Activated CD8-positive, alpha-beta memory T cell treated with anti-CD3 and anti-CD28 coated beads for 24 hours (primary cell): ENCODE measurements at regions not wholly inside any gene's neighbourhood (a gene's known extent, or its start where the extent isn't known, plus 50 kb on each side); places are given as distances from the start of the nearest gene placed in this dataset.
"Not testable (repeated sequence)": the region's sequence is repeated elsewhere in the genome, so short reads cannot be mapped to it uniquely, and the experiment has no call there.

ENCODE experiments used
- DNase-seq: peaks from one replicate; pipeline ENCODE4 v3.0.0-alpha.2; 2020

DNA sequence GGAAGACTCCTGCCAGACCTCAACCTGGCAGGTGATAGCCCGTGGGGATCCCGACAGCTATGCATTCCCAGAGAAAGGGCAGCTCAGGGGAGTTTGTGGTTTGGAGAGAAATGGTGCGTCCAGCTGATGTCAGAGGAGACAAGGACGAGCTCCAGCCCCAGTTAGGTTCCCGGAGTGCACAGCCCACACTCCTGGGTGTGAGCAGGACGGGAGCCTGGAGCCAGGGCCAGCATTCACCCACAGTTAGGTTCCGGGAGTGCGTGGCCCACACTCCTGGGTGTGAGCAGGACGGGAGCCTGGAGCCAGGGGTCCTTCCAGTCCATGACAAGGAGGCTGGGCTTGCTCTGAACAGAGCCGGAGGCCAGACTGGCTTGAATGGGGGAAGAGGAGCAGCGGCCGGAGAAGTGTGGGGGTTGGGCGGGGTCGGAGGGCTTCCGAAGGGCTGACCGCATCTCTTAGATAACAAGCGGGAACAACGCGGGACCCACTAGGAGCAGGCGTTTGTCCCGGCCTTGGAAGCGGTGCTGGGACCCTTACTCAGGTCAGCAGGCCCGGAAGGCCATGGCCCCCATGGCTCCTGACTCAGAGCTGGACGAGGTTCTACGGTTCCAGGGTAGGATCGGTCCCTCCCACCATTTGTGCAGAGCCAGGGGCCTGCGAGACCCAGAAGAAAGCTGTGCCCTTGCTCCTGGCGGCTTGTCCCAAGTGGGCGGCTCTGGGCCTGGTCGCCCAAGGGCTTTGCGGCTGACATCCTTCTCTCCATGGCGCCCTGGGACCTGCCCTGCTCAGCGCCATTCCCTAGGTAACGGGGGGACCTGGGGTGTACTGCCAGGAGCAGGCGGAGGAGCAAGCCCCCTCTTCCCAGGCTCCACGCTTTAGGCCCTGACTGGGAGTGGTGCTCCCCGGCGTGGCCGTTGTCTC, 185.6 kb downstream of the RTP5 start:
- peak; percentile 43 for DNase-seq

DNA sequence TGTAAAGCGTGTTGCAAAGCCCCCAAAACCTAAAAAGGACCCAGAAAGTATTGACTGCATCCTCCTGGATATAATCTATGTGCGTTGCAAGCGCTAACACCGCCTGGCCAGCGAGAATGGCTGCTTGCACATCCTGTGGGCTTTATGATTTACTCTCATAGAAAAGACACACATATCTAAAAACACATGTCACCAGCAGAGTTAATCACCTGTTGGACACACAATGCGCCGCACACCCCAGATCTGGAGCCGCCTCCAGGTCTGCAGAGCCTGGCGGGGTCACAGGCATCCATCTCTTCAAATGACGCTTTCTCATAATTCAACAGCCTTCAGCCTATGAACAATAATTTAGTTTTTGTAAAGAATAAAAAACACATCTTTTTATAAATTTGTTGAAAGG, 186.5 kb downstream of the RTP5 start:
- no peak for DNase-seq

- peak; percentile 37 for DNase-seq
These were observed 187.3 kb downstream of the RTP5 start for GRCh38 chr2:242056785-242057184.

DNA sequence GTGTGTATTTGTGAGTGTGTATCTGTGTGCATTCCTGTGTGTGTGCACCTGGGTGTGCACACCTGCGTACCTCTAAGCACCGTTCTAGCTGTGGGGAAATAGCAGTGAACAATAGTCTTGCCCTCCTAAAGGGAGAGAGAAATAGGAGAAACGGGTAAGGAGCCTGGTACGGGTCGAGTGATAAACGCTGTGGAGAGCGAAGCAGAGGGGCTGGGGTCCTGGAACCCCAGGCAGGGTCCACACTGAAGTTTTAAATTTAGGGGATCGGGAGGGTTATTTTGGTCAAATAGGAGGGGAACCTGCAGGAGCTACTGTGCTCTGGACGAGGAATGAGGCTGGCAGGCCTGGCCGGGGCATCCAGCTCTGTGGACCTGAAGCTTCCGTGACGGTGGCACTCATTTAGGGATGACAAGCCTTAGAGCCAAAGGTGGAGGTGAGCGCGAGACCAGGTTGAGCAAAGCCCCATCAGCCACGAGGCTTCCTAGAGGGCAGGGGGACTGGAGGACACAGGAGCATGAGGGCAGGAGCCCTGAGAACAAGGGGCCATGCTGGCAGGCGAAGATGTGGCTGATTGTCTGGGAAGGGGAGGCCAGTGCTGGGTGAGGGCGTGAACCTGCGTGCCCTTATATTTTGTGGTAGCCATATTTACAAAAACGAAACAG, 188.0 kb downstream of the RTP5 start:
- DNase-seq, result peak; percentile 41

DNA sequence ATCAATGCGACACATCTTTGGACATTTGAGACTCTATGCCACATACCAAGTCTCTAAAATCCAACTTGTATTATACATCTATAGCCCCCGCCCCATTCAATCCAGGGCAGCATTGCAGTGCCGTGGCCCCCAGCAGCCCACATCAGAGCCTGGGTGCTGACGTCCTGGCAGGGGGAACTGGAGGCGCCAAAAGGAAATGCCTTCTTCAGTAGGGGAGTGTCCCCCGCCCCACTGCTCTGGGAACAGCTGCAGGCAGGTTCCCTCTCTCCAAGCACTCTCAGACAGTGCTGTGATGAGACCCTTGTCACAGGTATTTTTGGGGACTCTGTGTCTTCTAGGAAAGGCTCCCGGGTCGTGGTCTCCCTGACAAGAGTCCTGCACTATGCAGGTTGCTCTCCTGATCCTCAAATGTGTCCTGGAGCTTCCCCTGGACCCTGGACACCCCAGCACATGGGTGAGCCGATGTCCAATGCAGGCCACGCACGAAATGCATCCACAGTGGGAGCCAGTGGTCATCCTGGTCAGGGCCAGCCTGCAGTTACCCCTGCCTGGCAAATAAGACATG, 188.7 kb downstream of the RTP5 start:
- DNase-seq, result peak; percentile 46

DNA sequence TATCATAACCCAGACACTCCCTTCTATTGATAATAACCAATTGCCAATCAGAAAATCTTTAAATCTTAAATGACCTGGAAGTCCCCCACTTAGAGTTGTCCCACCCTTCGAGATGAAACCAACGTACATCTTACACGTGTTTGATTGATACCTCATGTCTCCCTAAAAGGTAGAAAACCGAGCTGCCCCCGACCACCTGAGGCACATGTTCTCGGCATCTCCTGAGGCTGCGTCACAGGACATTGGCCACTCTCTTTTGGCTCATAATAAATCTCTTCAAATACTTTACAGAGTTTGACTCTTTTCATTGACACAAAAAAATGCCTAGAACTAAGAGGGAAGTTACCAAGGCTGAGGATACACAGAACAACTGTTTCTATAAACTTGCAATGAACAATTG, 190.0 kb downstream of the RTP5 start:
- DNase-seq, result no peak

DNA sequence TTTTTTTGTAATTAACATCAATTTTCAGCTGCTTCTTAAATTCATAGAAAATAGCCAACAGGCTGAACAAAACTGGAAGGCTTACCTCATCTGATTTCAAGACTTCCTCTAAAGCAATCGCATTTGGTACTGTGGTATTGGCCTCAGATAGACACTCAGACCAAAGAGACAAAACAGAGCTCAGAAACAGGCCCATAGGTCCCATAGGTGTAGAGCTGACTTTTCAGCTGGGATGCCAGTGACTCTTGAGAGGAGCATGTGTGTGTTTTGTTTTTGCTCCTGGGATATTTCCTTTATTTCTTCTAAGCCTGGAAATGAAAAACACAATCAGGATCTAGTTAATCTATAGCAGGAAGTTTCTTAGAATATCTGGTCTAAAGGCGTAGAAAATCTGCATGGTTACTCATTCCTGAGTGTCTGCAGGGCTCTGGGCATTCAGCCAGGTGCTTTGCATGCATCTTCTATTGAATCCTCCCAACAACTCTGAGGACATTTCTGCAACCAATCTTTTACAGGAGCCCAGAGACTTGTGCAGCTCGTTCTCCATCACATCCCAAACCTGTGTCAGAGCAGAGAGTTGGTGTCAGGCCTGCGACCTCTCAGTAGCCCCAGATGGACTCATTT, 190.8 kb downstream of the RTP5 start:
- DNase-seq, result no peak

- peak; percentile 33 for DNase-seq
These were observed 192.4 kb downstream of the RTP5 start for GRCh38 chr2:242061930-242062329.

- no peak for DNase-seq
These were observed 193.9 kb downstream of the RTP5 start for GRCh38 chr2:242063436-242063835.

GRCh38 chr2:242063850-242064249, 194.3 kb downstream of the RTP5 start:
- DNase-seq, result no peak

DNA sequence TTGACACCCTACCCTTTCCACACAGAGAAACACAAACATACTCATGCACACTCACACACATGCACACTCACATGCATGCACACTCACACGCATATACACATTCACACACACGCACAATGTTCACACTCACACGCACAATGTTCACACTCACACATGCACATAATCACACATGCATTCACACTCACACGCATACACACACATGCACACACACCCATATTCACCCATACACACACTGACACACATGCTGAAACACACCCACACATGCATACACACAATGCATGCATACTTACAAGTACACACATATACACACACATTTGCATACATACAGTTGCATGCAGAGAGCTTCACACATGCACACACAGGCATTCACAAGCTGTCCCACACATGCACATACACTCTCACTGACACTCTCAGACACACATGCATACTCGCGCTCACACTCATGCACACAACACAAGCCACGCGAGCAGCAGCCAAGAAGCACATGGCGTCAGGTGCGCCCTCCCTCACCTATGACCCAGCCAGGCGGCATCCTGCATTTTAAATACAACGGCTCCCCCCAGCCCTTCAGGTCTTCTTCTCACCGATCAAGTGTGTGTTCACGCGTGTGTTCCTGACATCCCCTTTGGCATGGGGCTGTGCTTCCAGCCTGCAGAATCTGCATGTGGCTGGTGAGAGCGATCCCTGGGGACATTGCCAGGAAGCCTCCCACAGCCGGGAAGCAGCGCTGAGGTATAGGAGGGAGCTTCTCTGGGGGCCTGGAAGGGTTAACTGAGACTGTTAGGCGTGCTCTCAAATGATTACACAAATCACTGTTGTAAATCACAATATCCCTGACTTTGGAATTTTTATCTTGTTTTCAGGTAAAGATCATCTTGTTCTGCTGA, 195.1 kb downstream of the RTP5 start:
- no peak for DNase-seq

GRCh38 chr2:242065426-242065825, 195.9 kb downstream of the RTP5 start:
- DNase-seq, result no peak

GRCh38 chr2:242069018-242069417, 199.5 kb downstream of the RTP5 start:
- DNase-seq, result peak; percentile 43

DNA sequence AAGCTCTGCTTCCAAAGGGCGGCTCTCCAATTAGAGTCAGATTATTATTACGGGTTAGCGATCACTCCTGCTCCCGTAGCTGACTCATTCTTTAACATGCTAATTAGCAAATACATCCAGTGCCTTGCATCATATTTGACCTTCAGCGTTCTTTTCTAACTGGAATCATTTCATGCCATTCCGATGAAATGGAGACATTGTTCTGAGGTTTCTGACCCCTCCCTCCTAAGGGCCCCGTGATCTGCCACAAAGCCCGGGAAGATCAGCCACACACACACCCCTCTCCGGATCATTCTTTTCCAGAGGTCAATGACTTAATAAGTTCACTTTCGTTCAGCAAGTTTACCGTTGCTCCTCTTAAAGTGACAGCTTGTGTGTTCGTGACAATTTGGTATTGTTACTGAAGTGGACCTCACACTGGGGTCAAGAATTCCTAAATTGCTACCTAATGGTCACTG, 200.4 kb downstream of the RTP5 start:
- not testable (repeated sequence) for DNase-seq

DNA sequence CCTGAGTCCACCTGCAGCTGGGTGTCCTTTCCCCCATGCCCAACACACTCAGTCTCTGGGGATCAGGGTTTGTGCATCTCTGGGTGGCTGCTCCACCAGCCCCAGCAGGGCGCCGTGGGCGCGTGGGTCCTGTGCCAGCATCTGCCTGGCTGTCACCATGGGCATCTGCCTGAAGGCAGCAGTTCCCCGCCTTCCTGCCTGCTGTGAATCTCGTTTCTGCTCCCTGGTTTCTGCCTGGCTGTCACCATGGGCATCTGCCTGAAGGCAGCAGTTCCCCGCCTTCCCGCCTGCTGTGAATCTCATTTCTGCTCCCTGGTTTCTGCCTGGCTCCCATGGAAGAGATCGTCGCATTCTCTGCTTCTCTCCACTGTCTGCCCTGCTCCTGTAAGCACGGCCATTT, 201.2 kb downstream of the RTP5 start:
- DNase-seq, result not testable (repeated sequence)

- DNase-seq, result not testable (repeated sequence)
These were observed 201.8 kb downstream of the RTP5 start for GRCh38 chr2:242071377-242071776.

DNA sequence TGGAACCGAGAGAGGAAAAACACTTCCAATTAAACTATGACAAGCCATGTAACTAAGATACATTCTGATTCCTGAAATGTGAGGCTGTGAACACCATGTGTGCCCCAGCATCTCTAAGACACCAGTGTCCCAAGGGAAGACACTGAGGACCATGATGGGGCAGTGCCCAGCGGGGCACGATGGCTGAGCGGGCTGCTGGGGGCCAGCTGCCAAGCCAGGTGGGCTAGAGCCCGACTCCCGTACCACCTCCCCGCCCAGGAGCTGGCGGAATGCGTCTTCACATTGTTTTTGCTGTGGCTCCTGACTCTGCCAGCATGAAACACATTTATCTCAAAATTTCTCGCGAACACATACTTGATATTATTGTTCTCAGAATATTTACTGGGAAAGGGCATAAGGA, 202.4 kb downstream of the RTP5 start:
- DNase-seq, result not testable (repeated sequence)

GRCh38 chr2:242075168-242075567, 205.6 kb downstream of the RTP5 start:
- DNase-seq, result no peak

GRCh38 chr2:242075696-242076095, 206.2 kb downstream of the RTP5 start:
- no peak for DNase-seq

- DNase-seq, result not testable (repeated sequence)
These were observed 206.7 kb downstream of the RTP5 start for GRCh38 chr2:242076184-242076583.

DNA sequence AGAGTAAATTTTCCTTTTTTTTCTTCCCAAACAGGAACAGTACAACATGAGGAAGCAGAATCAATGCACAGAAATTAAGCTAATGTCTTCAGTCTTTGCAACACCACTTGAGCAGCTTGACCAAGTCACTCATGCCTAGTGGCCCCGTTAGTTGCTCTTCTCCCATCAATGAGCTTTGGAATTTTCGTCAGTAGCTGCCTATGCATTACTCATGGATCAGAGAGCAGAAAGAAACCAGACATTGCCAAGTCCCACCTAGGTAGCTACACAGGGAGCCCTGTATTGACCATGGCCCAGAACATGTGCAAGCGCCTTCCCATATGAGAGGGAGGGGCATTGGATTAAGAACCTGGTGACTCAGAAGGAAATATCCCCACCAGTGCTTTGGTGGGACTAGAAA, 208.9 kb downstream of the RTP5 start:
- DNase-seq, result not testable (repeated sequence)

DNA sequence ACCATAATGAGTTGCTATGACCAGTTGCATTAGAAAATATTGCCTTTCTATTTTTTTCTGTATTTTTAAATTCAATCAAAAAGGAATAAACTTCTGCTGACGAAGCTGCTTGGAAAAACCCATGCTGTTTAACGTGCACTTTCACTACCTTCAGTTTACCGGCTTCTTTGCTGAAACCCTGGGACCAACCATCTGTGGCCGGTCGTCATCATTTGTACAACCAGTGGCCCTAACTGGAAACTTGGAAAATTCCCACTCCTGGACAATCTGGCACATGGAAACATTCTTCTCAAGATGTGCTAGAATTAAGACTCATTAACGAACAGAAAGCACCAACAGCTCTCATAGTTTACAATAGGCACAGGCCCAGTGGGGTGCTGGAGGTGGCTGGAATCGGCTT, 210.3 kb downstream of the RTP5 start:
- DNase-seq, result not testable (repeated sequence)
